ENCODE measurements at regions not wholly inside any gene's neighbourhood (a gene's known extent, or its start where the extent isn't known, plus 50 kb on each side); places are given as distances from the start of the nearest gene placed in this dataset.

DNA sequence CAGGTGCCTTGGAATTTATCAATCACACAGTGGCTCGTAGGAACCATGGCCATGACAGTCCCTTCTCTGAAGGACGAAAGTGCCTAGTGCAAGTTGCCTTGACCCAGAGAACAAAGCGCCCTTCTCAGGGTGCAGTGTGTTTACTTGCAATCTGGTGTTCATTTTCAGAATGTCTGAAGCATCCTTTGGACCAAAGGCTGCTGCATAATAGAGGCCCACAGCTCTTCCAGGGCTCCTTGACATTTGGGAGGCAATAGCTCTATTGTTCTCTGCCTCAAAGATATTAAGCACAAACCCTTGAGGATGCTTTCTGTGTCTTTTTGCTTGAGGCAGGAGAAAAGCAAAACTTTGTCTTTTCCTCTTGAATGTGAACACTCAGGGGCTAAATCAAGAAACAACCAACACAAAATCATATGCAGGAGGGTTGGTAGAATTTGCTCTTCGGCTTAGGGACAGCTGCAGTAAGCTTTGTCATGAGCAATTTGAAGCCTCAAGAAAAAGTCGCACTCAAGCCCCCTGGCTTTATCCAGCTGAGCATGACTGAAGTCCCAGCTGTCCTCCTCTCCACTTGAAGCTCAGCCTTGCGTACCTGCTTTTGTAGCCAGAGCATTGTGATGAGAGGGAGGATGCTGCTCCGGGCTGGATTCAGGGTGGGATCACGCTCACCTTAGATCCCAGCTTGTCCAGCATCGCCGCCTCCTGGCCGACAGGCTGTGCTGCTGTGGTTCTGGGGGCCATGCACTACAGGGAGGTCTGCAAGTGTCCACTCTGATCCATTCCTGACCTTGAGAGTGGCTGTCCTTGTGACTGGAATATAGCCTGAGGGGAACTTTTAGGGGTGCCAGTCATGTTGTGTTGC, 495.4 kb downstream of the CDH26 start:
- Histone ChIP-seq H3K36me3 (ENCODE audit: control insufficient read depth, insufficient read depth, low read length) (no peaks in the 10 kb centered on the region), H3K4me3 (ENCODE audit: low read depth, low read length) (no peak overlapping the region), H3K27me3 (ENCODE audit: control insufficient read depth, insufficient read depth, low read length) (no peaks in the 10 kb centered on the region)
- POLR2A ChIA-PET, result no interaction called here
- CTCF ChIA-PET, result interaction anchor here (0.7 kb wide), 1 partner anchor 182 kb away, joined by 3 read pairs; no protein-coding TSS in a partner anchor
- TF ChIP-seq CTCF (IDR thresholded peaks at IDR 0.05; ENCODE audit: insufficient read depth, low read depth, low read length), result no peak
- DNase-seq (ENCODE audit: low read depth), result no peak

DNA sequence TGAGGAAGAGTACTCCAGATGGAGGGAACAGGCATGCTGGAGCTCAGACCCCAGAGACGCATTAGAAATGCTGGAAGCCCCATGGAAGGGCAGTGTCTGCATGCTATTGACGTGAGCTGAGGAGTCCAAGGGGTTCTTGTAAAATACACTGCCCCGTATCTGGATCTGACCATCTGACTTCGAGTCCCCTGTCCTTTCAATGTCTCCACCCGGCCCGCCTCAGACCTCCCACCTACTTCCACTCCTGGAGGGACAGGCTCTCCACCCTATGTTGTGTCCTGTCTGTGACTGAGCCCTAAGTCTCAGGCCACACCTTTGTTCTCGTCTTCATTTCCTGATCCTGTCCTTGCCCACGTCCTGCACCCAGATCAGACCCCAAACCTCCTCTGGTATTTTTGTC, 496.3 kb downstream of the CDH26 start:
- POLR2A ChIA-PET, result no interaction called here
- H3K27me3 ChIP-seq (ENCODE audit: control insufficient read depth, insufficient read depth, low read length), result no peaks in the 10 kb centered on the region
- H3K36me3 ChIP-seq (ENCODE audit: control insufficient read depth, insufficient read depth, low read length), result no peaks in the 10 kb centered on the region
- CTCF ChIA-PET, result no interaction called here
- DNase-seq (ENCODE audit: low read depth), result no peak
- TF ChIP-seq CTCF (IDR thresholded peaks at IDR 0.05; ENCODE audit: insufficient read depth, low read depth, low read length), result no peak
- H3K4me3 ChIP-seq (ENCODE audit: low read depth, low read length), result no peak overlapping the region

DNA sequence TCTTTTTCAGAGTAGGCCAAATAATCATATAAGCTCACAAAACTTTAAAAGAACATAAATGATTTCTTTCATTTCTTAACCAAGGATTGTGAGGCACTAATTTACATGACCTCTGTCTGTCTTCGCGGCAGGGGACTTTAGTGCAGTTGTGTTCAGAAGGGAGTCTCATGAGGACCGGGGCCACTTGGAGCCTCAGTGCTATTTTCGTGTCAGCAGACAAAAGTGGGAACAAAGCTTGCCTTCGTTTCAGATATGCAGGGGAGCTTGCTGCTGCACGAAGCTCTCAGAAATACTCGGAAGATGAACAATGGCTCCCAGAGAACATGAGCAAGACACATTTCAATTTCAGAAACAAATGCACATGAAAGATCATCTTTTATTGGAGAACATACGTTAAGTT, 497.0 kb downstream of the CDH26 start:
- ChIA-PET POLR2A (no interaction called here), CTCF (no interaction called here)
- TF ChIP-seq CTCF (IDR thresholded peaks at IDR 0.05; ENCODE audit: insufficient read depth, low read depth, low read length), result no peak
- H3K4me3 ChIP-seq (ENCODE audit: low read depth, low read length), result no peak overlapping the region
- H3K36me3 ChIP-seq (ENCODE audit: control insufficient read depth, insufficient read depth, low read length), result no peaks in the 10 kb centered on the region
- H3K27me3 ChIP-seq (ENCODE audit: control insufficient read depth, insufficient read depth, low read length), result no peaks in the 10 kb centered on the region
- no peak for DNase-seq (ENCODE audit: low read depth)

DNA sequence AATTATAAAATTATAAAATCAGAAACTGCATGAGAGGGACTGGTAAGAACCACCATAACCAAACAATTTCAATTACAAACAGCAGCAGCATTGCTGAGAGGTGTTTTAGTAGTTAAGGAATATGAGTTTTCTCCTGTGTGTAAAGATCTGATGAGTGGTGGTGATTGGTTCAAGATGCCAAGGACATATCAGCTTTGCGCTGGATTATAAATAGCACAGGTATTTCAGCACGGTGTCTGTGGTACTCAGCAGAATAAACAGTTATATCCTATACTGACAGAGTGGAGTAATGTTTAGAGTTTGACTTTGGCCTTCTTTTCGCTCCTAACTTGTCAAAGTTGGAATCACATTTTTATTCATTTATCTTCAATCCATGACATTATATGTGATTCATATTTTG, 501.0 kb downstream of the CDH26 start:
- POLR2A ChIA-PET, result no interaction called here
- Histone ChIP-seq H3K36me3 (ENCODE audit: control insufficient read depth, insufficient read depth, low read length) (no peaks in the 10 kb centered on the region), H3K4me3 (ENCODE audit: low read depth, low read length) (no peak overlapping the region), H3K27me3 (ENCODE audit: control insufficient read depth, insufficient read depth, low read length) (no peaks in the 10 kb centered on the region)
- CTCF ChIA-PET, result interaction anchor here (0.6 kb wide), 1 partner anchor 9 kb away, joined by 3 read pairs; no protein-coding TSS in a partner anchor
- TF ChIP-seq CTCF (IDR thresholded peaks at IDR 0.05; ENCODE audit: insufficient read depth, low read depth, low read length), result no peak
- DNase-seq (ENCODE audit: low read depth), result no peak

DNA sequence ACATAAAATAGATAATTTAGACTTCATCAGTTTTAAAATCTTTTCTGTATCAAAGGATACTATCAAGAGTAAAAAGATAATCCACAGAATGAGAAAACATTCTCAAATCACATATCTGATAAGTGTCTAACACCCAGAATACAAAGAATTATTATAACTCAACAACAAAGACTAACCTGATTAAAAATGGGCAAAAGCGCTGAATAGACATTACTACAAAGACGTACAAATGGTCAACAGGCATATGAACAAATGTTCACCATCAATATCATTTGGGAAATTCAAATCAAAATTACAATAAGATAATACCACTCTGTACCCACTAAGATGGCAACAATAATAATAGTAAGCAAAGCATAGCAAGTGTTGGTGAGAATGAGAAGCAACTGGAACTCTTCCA, 503.8 kb downstream of the CDH26 start:
- H3K4me3 ChIP-seq (ENCODE audit: low read depth, low read length), result no peak overlapping the region
- DNase-seq (ENCODE audit: low read depth), result no peak
- H3K36me3 ChIP-seq (ENCODE audit: control insufficient read depth, insufficient read depth, low read length), result no peaks in the 10 kb centered on the region
- TF ChIP-seq CTCF (IDR thresholded peaks at IDR 0.05; ENCODE audit: insufficient read depth, low read depth, low read length), result no peak
- CTCF ChIA-PET, result interaction anchor here (0.8 kb wide), 1 partner anchor 12 kb away, joined by 3 read pairs; no protein-coding TSS in a partner anchor
- POLR2A ChIA-PET, result no interaction called here
- H3K27me3 ChIP-seq (ENCODE audit: control insufficient read depth, insufficient read depth, low read length), result no peaks in the 10 kb centered on the region
